UCSD-AML1 (cell line): ENCODE measurements at regions not wholly inside any gene's neighbourhood (a gene's known extent, or its start where the extent isn't known, plus 50 kb on each side); places are given as distances from the start of the nearest gene placed in this dataset.
"Not testable (repeated sequence)": the region's sequence is repeated elsewhere in the genome, so short reads cannot be mapped to it uniquely, and the experiment has no call there.

ENCODE experiments used
- DNase-seq: peaks from one replicate; lab custom pipeline; 2025; ENCODE audit not compliant: unreplicated experiment; lab: John Stamatoyannopoulos, UW

GRCh38 chr13:104953588-104953987 lies 1581.9 kb downstream of the EFNB2 start:
- DNase-seq, result no peak

- DNase-seq, result no peak
Observed at GRCh38 chr13:104949840-104950740, 1585.4 kb downstream of the EFNB2 start.

- DNase-seq, result no peak
Observed at GRCh38 chr13:104944176-104944575, 1591.3 kb downstream of the EFNB2 start.

GRCh38 chr13:104943331-104943730 lies 1592.1 kb downstream of the EFNB2 start:
- DNase-seq, result no peak

GRCh38 chr13:104937881-104938280 lies 1597.6 kb downstream of the EFNB2 start:
- no peak for DNase-seq

GRCh38 chr13:104936304-104936703 lies 1599.2 kb downstream of the EFNB2 start:
- DNase-seq, result no peak

GRCh38 chr13:104920513-104920912 lies 1614.9 kb downstream of the EFNB2 start:
- not testable (repeated sequence) for DNase-seq

GRCh38 chr13:104920091-104920490 lies 1615.4 kb downstream of the EFNB2 start:
- DNase-seq, result no peak

GRCh38 chr13:104900191-104900817 lies 1635.2 kb downstream of the EFNB2 start:
- DNase-seq, result no peak

- DNase-seq, result no peak
Observed at GRCh38 chr13:104898484-104898883, 1637.0 kb downstream of the EFNB2 start.

GRCh38 chr13:104895521-104895920 lies 1639.9 kb downstream of the EFNB2 start:
- no peak for DNase-seq

- DNase-seq, result no peak
Observed at GRCh38 chr13:104875038-104875754, 1660.3 kb downstream of the EFNB2 start.

GRCh38 chr13:104872153-104872552 lies 1663.3 kb downstream of the EFNB2 start:
- no peak for DNase-seq

GRCh38 chr13:104871456-104871855 lies 1664.0 kb downstream of the EFNB2 start:
- no peak for DNase-seq

- no peak for DNase-seq
Observed at GRCh38 chr13:104869501-104869900, 1666.0 kb downstream of the EFNB2 start.

GRCh38 chr13:104868806-104869205 lies 1666.7 kb downstream of the EFNB2 start:
- DNase-seq, result no peak

- DNase-seq, result no peak
Observed at GRCh38 chr13:104855581-104855980, 1679.9 kb downstream of the EFNB2 start.

GRCh38 chr13:104854698-104855097 lies 1680.8 kb downstream of the EFNB2 start:
- DNase-seq, result no peak

- DNase-seq, result no peak
Observed at GRCh38 chr13:104854007-104854406, 1681.5 kb downstream of the EFNB2 start.

- no peak for DNase-seq
Observed at GRCh38 chr13:104847922-104848321, 1687.5 kb downstream of the EFNB2 start.

GRCh38 chr13:104843401-104843800 lies 1692.1 kb downstream of the EFNB2 start:
- no peak for DNase-seq

GRCh38 chr13:104841110-104841509 lies 1694.4 kb downstream of the EFNB2 start:
- DNase-seq, result no peak
